GM10248 (cell line): ENCODE measurements at regions not wholly inside any gene's neighbourhood (a gene's known extent, or its start where the extent isn't known, plus 50 kb on each side); places are given as distances from the start of the nearest gene placed in this dataset.
"Not testable (repeated sequence)": the region's sequence is repeated elsewhere in the genome, so short reads cannot be mapped to it uniquely, and the experiment has no call there.

ENCODE experiments used
- CTCF ChIA-PET: fragments of 300-600 bp; sonication (Branson Sonifier 250); formaldehyde crosslinking; extraction: SDS; loops from one replicate; lab custom pipeline; 2021; ENCODE audit warnings: antibody characterized with exemption; lab: Yijun Ruan, JAX
- POLR2A ChIA-PET: fragments of 350-650 bp; sonication (Branson Sonifier 250); formaldehyde crosslinking; extraction: SDS; loops from one replicate; lab custom pipeline; 2020; ENCODE audit warnings: antibody characterized with exemption; lab: Yijun Ruan, JAX
- DNase-seq: peaks from one replicate; pipeline ENCODE4 v3.0.0; 2012; ENCODE audit errors: extremely low spot score
- TF ChIP-seq, protein P1 (sequence below): IDR thresholded peaks from 2 replicates; pipeline ENCODE4 v1.5.1; 2012; ENCODE audit warnings: mild to moderate bottlenecking, low read depth; ENCODE audit errors: extremely low read depth, missing control alignments, control extremely low read depth

DNA sequence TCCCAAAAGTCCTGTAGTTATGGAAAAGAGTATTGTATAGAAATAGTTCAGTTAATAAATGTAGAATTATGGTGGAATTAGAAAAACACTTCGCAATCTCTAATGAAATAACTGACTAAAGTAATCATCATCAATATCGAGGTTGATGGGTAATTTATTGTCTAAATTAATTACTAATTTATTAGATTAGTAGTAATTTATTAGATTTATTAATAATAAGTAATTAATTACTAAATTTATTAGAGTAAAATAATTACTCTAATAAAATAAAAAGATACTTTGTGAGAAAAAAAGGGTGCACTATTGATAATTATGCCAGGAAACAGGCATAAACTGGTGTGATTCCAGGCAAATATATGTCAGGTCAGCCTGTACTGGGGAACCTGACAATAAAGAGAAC, 455.6 kb downstream of the AASDHPPT start:
- CTCF ChIA-PET = no interaction called here
- POLR2A ChIA-PET = no interaction called here
- TF ChIP-seq, protein P1, sequence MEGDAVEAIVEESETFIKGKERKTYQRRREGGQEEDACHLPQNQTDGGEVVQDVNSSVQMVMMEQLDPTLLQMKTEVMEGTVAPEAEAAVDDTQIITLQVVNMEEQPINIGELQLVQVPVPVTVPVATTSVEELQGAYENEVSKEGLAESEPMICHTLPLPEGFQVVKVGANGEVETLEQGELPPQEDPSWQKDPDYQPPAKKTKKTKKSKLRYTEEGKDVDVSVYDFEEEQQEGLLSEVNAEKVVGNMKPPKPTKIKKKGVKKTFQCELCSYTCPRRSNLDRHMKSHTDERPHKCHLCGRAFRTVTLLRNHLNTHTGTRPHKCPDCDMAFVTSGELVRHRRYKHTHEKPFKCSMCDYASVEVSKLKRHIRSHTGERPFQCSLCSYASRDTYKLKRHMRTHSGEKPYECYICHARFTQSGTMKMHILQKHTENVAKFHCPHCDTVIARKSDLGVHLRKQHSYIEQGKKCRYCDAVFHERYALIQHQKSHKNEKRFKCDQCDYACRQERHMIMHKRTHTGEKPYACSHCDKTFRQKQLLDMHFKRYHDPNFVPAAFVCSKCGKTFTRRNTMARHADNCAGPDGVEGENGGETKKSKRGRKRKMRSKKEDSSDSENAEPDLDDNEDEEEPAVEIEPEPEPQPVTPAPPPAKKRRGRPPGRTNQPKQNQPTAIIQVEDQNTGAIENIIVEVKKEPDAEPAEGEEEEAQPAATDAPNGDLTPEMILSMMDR = no peak
- DNase-seq = no peak

DNA sequence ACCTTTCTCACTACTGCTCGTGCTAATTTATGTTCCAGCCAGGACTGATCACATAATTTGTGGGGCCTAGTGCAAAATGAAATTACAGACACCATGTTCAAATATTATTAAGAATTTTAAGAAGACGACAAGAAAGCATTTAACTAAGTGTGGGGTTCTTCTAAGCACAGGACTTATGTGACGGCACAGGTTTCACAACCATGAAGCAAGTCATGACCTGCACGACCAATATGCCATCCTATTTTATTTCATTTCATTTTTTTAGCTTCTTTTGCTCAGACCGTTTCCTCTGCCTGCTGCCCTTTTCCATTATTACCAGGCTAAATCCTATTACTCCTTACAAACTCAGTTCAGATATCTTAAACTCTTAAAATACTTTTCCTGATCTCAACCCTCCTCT, 462.5 kb downstream of the AASDHPPT start:
- ChIA-PET CTCF (interaction anchor here (1.3 kb wide), 1 partner anchor 28 kb away, joined by 4 read pairs; no protein-coding TSS in a partner anchor), POLR2A (no interaction called here)
- DNase-seq = no peak
- TF ChIP-seq, protein P1 = no peak

DNA sequence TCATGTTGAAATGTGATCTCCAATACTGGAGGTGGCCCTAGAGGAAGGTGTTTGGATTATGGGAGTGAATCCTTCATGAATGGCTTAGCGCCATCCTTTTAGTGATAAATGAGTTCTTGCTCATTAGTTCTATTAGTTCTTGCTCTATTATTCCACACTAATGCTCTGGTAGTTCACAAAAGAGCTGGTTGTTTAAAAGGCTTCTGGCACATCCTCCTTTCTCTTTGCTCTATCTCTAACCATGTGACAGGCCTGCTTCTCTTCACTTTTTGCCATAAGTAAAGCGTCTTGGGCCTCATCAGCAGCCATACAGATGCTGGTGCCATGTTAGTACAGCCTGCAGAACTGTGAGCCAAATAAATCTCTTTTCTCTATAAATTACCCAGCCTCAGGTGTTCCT, 469.9 kb downstream of the GUCY1A2 start:
- no peak for DNase-seq
- ChIA-PET POLR2A (no interaction called here), CTCF (no interaction called here)
- TF ChIP-seq, protein P1 = no peak

DNA sequence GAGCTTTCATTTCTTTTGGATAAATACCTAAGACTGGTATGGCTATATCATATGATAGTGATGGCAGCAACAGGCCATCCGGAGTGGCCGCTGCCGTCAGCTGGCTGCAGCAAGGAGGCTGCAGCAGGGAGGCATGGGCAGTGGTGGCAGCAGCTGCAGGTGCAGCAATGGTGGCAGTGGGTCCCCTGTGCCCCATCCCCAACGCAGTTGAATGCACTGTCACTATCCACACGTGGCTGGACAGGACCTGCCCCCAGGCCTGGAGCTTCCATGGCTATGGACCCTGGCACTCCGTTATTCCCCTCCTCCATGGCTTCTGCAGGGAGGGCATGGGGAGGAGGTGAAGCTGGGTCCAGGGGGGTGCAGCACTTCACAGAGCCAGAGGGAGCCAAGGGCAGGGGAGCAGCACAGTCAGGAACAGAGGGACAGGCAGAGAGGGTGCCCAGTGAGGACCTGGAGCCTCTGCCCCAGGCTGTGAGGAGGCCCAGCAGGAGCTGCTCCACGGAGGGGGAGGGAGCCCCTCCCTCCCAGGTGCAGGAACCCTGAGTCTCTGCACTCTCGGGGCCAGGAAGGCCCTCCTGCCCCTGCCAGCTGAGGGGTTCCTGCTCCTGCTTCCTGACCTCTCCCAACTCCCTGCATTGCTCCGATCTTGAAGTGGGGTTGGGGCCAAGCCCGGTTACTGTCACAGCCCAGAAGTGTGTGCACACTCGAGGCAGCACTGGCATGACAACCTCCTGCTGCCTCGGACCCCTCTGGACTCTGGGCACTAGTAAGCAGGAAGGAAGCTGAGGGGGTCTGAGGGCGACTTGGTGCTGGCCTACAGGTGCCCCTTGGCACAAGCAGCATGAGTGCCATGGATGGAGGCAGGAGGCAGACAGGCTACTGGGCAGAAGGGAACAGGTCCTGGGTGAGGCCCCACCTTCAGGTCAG, 466.3 kb downstream of the GUCY1A2 start:
- ChIA-PET POLR2A (no interaction called here), CTCF (interaction anchor here (1.3 kb wide), 1 partner anchor 464 kb away, joined by 3 read pairs; no protein-coding TSS in a partner anchor)

DNA sequence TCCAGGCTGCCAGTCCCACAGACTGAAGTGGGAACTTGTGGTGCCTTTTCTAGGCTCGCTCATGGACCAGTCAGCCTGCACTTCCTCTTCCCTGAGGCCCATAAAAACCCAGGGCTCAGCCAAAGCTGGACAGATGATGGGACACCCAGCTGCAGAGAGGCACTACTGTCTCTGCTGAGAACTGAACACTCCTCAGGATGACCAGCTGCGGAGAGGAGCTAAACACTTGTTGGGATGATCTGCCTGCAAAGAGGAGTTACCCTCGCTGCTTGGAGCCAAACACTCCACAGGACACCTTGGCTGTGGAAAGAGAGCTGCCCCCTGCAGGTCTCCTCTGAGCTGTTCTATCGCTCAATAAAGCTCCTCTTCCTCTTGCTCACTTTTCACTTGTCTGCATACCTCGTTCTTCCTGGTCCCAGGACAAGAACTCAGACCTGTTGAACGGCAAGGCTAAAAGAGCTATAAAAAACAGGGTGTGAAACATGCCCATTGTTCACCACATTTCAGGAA, 465.5 kb downstream of the GUCY1A2 start:
- TF ChIP-seq, protein P1 = no peak
- no peak for DNase-seq
- CTCF ChIA-PET = interaction anchor here (1.3 kb wide), 1 partner anchor 465 kb away, joined by 3 read pairs; no protein-coding TSS in a partner anchor
- POLR2A ChIA-PET = no interaction called here

More for the DNA sequence above, 466.3 kb downstream of the GUCY1A2 start:
- TF ChIP-seq, protein P1 = no peak
- no peak for DNase-seq

DNA sequence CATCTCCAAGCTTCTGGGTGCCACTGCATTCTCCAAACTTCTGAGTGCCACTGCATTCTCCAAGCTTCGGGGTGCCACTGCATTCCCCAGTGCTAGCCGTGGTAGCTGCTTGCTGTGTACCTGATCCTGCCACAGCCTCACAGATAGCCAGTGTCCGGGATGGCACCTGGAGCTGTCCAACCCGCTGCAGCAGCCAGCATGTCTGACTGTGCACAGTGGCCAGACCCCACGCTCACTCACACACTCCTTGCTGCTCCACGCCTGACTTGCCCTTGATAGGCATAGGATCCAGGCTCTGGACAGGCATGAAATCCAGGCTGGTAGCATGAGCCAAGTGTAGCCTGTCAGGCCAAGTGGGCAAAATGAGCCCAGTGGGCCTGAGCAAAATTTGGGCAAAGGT, 465.0 kb downstream of the GUCY1A2 start:
- ChIA-PET POLR2A (no interaction called here), CTCF (no interaction called here)
- no peak for DNase-seq
- TF ChIP-seq, protein P1 = no peak

DNA sequence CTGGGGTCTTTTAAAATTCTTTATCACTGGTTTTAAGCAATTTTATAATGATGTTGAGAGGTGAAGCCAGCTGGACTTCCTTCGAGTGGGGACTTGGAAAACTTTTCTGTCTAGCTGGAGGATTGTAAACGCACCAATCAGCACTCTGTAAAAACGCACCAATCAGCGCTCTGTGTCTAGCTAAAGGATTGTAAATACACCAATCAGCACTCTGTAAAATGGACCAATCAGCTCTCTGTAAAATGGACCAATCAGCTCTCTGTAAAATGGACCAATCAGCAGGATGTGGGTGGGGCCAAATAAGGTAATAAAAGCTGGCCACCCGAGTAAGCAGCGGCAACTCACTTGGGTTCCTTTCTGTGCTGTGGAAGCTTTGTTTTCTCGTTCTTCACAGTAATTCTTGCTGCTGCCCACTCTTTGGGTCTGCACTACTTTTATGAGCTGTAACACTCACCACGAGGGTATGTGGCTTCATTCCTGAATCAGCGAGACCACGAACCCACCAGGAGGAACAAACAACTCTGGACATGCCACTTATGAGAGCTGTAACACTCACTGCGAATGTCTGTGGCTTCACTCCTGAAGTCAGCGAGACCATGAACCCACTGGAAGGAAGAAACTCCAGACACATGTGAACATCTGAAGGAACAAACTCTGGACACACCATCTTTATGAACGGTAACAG, 462.6 kb downstream of the GUCY1A2 start:
- DNase-seq, POLR2A ChIA-PET: not testable (repeated sequence)
- CTCF ChIA-PET = interaction anchor here (1.5 kb wide), 1 partner anchor 11 kb away, joined by 3 read pairs; no protein-coding TSS in a partner anchor
